Stimulated activated CD8-positive, alpha-beta memory T cell treated with anti-CD3 and anti-CD28 coated beads, Interleukin-2, amount 100 ng/mL, for 1 hour (primary cell): ENCODE measurements at regions not wholly inside any gene's neighbourhood (a gene's known extent, or its start where the extent isn't known, plus 50 kb on each side); places are given as distances from the start of the nearest gene placed in this dataset.
"Not testable (repeated sequence)": the region's sequence is repeated elsewhere in the genome, so short reads cannot be mapped to it uniquely, and the experiment has no call there.

Experiments
- DNase-seq, 2 donors: peaks; one replicate each; pipeline ENCODE4 v3.0.0-alpha.2; 2020; ENCODE audit warnings: low read depth in 2 of 2

DNA sequence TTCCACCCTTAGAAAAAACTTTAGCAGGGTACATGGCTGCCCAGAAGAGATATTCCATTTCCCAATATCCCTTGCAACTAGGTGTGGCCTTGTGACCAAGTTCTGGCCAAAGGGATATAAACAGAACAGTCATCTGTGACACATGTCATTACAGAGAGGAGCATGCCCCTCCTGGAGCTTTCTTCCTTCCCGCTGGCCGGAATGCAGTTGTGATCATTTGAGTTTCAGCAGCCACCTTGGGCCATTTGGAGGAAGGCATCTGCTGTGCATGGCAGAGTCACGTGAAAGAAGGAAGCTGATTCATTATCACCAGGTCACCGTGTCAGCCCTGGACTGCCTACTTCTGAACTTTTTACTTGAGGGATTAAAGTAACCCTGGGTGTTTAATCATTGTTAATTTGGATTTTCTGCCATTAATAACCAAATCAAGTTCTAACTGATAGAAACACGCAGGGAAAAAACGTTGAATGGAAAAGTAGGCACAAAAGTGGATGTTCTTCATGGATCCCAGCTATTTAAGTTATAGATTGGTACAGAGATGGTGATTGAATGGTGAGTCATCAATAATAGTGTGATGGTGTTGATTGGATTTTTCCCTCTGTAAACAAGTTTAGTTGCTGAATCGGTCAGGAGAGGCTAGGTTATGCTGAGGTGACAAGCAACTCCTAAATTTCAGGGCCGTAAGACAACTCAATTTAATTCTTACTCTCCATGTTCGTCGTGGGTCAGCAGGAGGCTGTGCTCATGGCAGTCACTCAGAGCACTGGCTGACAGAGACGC lies 80.7 kb upstream of the CCDC167 start:
- no peak for DNase-seq

DNA sequence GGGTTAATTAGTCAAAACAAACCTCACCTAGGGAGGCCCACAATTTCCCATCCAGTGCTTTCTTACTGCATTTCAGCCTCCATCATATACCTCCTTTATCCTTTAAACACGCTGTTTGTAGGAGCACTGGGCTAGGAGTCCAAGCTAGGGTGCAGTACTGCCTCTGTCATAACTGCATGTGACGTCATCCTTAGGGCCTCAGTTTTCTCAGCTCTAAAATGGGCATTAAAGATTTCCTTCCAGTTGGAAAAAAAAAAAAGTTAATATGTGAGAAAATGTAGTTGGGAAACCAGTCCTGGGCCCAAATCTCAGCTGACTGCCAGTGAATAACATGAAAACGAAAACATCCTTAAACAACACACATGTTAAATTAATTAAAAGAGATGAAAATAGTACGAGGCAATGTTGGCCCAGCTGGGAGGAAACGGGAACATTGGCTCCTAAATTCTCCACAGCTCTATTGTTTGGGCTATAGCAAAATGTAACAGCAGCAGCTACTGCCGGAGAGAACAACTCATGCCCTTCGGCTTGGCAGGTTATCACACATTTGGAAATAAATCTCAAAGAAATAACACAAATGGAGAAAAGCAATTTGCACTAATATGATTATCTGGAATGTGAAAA lies 79.9 kb upstream of the CCDC167 start:
- DNase-seq, result no peak

DNA sequence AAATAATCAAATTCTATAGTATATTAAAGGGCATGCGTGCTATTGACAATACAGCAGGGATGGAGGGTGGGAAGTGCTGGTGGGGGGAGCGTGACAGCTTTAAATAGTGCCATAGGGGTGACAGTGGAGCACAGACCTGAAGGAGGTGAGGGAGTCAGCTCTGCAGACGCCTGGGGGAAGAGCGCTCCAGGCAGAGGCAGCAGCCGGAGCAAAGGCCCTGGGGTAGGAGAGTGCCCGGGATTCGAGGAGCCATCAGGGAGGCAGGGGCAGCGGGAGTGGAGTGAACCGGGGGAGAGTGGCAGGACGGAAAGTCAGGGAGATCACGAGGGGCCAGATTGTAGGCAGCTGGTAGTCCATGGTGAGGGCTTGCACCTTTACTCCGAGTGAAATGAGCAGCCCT lies 78.4 kb upstream of the CCDC167 start:
- no peak for DNase-seq

GRCh38 chr6:37576336-37576737 lies 76.6 kb upstream of the CCDC167 start:
- no peak for DNase-seq

- no peak for DNase-seq
Observed at GRCh38 chr6:37575221-37575620, 75.5 kb upstream of the CCDC167 start.

DNA sequence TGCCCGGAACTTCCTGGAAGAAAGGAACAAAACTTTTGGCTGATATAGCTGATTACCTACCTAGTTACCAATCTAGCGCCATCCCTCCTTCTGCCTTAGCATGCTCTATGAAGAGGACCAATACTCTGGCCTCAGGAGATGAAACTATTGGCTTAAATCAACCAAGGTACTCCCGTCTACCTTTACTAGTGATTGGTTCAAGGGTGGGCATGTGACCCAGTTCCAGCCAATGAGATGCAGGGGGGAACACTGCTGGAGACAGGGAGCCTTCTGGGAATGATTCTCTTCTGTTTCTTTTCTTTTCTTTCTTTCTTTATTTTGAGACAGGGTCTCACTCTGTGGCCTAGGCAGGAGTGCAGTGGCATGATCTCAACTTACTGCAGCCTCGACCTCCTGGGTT lies 72.6 kb upstream of the CCDC167 start:
- no peak for DNase-seq

DNA sequence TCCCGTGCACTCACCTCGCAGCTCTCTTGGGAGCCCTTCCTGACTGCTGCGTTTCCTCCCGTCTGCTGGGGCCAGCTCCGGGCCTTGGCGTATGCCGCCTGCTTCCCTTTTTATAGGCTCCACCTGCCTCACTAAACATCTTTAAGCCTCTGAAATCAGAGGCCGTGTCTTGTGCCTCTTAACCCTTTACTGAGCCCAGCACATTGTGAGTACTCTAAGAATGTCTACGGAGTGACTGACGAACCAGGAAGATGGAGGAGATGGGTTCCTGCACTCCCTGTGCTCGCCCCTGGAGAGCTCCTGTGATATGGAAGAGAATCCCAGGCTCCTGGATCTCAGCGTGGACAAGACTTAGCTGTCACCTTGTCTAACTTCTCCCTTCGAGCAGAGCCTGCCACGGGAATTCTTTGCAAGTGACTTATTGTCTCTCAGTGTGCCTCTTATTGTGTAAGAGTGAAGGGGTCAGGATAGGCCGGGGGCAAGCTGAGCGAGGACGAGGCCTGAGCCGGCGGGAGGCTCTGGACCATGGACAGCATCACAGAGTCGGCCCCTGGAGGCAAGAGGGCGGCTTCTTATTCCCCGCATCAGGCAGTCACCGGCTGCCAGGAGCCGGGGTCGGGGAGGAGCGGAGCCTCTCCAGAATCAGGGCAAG lies 70.9 kb upstream of the CCDC167 start:
- DNase-seq, result no peak

- no peak for DNase-seq
Observed at GRCh38 chr6:37569743-37570481, 70.2 kb upstream of the CCDC167 start.

- DNase-seq, result no peak
Observed at GRCh38 chr6:37569317-37569716, 69.6 kb upstream of the CCDC167 start.

DNA sequence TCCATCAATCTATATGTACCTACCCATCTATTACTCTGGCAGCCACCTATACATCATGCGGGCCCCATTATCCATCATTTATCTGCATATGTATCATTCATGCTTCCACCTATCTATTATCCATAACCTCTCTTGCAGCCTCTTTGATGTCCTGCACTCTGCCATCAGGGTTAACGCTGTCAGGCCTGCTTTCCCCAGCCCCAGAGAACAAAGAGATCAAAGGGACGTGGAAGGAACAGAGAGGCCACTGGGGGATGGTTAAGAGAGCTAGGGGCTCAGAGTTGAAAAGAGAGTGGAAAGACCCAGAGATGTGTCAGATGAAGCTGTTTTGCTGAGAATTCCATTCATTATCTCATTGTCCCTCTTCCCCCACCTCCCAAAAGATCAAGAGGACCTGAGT lies 67.3 kb upstream of the CCDC167 start:
- DNase-seq, result no peak

- DNase-seq, result peak; percentile 45 to 54
Observed at GRCh38 chr6:37566111-37566949, 66.6 kb upstream of the CCDC167 start.

- DNase-seq, result no peak
Observed at GRCh38 chr6:37565267-37566110, 65.8 kb upstream of the CCDC167 start.

DNA sequence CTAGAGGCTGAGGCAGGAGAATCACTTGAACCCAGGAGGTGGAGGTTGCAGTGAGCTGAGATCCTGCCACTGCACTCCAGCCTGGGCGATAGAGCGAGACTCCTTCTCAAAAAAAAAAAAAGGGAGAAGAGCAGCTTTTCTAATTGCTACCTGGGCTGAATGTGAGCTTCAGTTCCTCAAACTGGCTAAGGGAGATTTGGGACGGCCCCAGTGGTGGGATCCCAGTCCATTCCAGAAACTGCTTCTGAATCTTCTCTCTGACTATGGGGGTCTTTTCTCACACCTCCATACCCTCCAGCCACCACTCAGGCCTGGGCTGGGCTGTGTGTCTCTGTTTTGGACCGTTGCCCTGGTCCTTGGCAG lies 63.2 kb upstream of the CCDC167 start:
- DNase-seq, result not testable (repeated sequence)

GRCh38 chr6:37561361-37561760 lies 61.7 kb upstream of the CCDC167 start:
- no peak for DNase-seq

- no peak for DNase-seq
Observed at GRCh38 chr6:37560737-37561103, 61.0 kb upstream of the CCDC167 start.

DNA sequence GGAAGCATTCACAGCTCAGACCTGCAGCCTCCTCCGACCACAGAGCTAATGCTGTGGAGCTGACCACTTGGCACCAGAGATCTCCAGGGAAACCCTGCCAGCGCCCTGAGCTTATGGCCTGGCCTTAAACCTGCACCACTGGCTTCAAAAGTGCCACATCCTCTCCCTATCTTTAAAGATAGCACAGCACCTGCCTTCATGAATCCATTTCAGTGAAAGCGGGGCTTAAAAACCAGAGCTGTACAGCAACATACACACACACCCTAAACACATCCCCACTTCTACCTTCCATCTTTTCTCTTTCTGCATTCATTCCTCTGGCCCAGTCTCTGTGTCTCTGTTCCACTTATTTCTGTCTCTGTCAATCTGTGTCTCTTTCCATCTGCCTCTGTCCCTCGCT lies 59.8 kb upstream of the CCDC167 start:
- DNase-seq, result no peak

- DNase-seq, result no peak
Observed at GRCh38 chr6:37559050-37559449, 59.4 kb upstream of the CCDC167 start.

- DNase-seq, result no peak
Observed at GRCh38 chr6:37558646-37559045, 59.0 kb upstream of the CCDC167 start.

GRCh38 chr6:37558168-37558567 lies 58.5 kb upstream of the CCDC167 start:
- DNase-seq, result no peak

DNA sequence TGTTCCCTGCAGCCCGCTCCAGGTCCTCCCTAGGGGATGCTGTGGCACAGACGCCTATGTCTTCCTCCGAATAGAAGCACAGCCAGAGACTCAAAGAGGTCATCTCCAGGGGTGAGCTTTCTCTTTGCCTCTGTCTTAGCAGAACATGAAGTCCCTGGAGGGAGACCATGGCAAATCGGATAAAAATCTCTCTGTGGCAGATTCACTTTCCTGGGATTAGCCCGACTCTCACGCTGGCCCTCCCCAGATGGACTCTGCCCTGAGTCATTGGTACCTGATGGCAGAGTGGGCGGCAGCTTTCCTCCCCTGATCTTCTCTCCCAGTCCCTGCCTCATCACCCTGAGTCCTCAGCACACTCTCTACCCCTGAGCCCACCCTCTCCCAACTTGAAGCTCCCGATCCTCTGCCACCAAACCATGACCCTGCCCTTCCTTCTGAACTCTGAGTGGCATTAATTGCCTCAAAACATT lies 58.0 kb upstream of the CCDC167 start:
- no peak for DNase-seq
